GM18870 (cell line): ENCODE measurements at regions not wholly inside any gene's neighbourhood (a gene's known extent, or its start where the extent isn't known, plus 50 kb on each side); places are given as distances from the start of the nearest gene placed in this dataset.
"Not testable (repeated sequence)": the region's sequence is repeated elsewhere in the genome, so short reads cannot be mapped to it uniquely, and the experiment has no call there.

Experiments used
- ATAC-seq: cut with Tn5 transposase; IDR thresholded peaks from one replicate; pipeline ENCODE4 v1.9.1; 2021; ENCODE audit warnings: moderate library complexity; ENCODE audit not compliant: unreplicated experiment

- ATAC-seq = no peak
Measured at GRCh38 chr10:60479305-60480020, 89.8 kb upstream of the ANK3 start.

GRCh38 chr10:60476451-60476850 lies 86.8 kb upstream of the ANK3 start:
- no peak for ATAC-seq

GRCh38 chr10:60473557-60473956 lies 83.9 kb upstream of the ANK3 start:
- no peak for ATAC-seq

- ATAC-seq = no peak
Measured at GRCh38 chr10:60470091-60470490, 80.4 kb upstream of the ANK3 start.

- ATAC-seq = not testable (repeated sequence)
Measured at GRCh38 chr10:60469147-60469546, 79.5 kb upstream of the ANK3 start.

GRCh38 chr10:60467202-60467546 lies 77.5 kb upstream of the ANK3 start:
- no peak for ATAC-seq

- ATAC-seq = no peak
Measured at GRCh38 chr10:60466267-60467201, 76.9 kb upstream of the ANK3 start.

GRCh38 chr10:60465801-60466200 lies 76.1 kb upstream of the ANK3 start:
- no peak for ATAC-seq

GRCh38 chr10:60464659-60465058 lies 75.0 kb upstream of the ANK3 start:
- ATAC-seq = no peak

GRCh38 chr10:60463746-60464145 lies 74.1 kb upstream of the ANK3 start:
- ATAC-seq = no peak

GRCh38 chr10:60461688-60462087 lies 72.0 kb upstream of the ANK3 start:
- no peak for ATAC-seq

- no peak for ATAC-seq
Measured at GRCh38 chr10:60459701-60460457, 70.2 kb upstream of the ANK3 start.

GRCh38 chr10:60456053-60456452 lies 66.4 kb upstream of the ANK3 start:
- no peak for ATAC-seq

- ATAC-seq = no peak
Measured at GRCh38 chr10:60454336-60454735, 64.7 kb upstream of the ANK3 start.

- no peak for ATAC-seq
Measured at GRCh38 chr10:60453036-60453435, 63.4 kb upstream of the ANK3 start.

GRCh38 chr10:60450291-60450690 lies 60.6 kb upstream of the ANK3 start:
- ATAC-seq = no peak

GRCh38 chr10:60448246-60448645 lies 58.6 kb upstream of the ANK3 start:
- ATAC-seq = no peak

- ATAC-seq = no peak
Measured at GRCh38 chr10:60446851-60447250, 57.2 kb upstream of the ANK3 start.

GRCh38 chr10:60446070-60446833 lies 56.6 kb upstream of the ANK3 start:
- ATAC-seq = no peak

GRCh38 chr10:60444494-60445064 lies 54.9 kb upstream of the ANK3 start:
- no peak for ATAC-seq
